ENCODE measurements at regions not wholly inside any gene's neighbourhood (a gene's known extent, or its start where the extent isn't known, plus 50 kb on each side); places are given as distances from the start of the nearest gene placed in this dataset.

GRCh38 chr7:18308938-18309337 is 186.6 kb upstream of the HDAC9 start:
- no peak overlapping the region for H3K27ac ChIP-seq (ENCODE audit: low read depth, low read length)
- no peak overlapping the region for H2AFZ ChIP-seq (ENCODE audit: low read depth, low read length, poor library complexity, severe bottlenecking)
- no peak overlapping the region for H3K4me2 ChIP-seq (ENCODE audit: low read length)
- no peaks in the 10 kb centered on the region for H3K9me3 ChIP-seq (ENCODE audit: control insufficient read depth in 1 of 2, insufficient read depth in 1 of 2, low read depth in 1 of 2, low read length in 2 of 2)
- ChIA-PET POLR2A (no interaction called here), RAD21 (ENCODE audit: low non-redundant PET in 1 of 2, low total read pairs in 2 of 2, uncharacterized antibody in 2 of 2, unreplicated experiment in 2 of 2) (no interaction called here), CTCF (no interaction called here)
- H3K79me2 ChIP-seq (ENCODE audit: insufficient read depth, low read length): no peaks in the 10 kb centered on the region
- no TSS peak for BruUV-seq (replicated peaks)
- ATAC-seq (no peak), DNase-seq (ENCODE audit: low read depth, low spot score) (no peak)
- no peaks in the 10 kb centered on the region for H3K36me3 ChIP-seq (ENCODE audit: control insufficient read depth in 1 of 2, insufficient read depth in 2 of 2, low read length in 2 of 2)
- no peaks in the 10 kb centered on the region for H3K4me1 ChIP-seq (ENCODE audit: control insufficient read depth in 1 of 2, insufficient read depth in 2 of 2, low read length in 2 of 2)
- no peaks in the 10 kb centered on the region for H3K27me3 ChIP-seq (ENCODE audit: insufficient read depth, low read length)
- H3K9me2 ChIP-seq (ENCODE audit: insufficient read depth): no peaks in the 10 kb centered on the region
- H3K9ac ChIP-seq (ENCODE audit: low read length): no peak overlapping the region
- no peaks in the 10 kb centered on the region for H4K20me1 ChIP-seq (ENCODE audit: insufficient read depth)
- TF ChIP-seq YY1 (IDR thresholded peaks at IDR 0.05; ENCODE audit: extremely low read depth, insufficient replicate concordance, low read depth, low read length) (no peak), SP1 (IDR thresholded peaks at IDR 0.05; ENCODE audit: low read depth) (no peak), SIN3A (IDR thresholded peaks at IDR 0.05; ENCODE audit: low read depth) (no peak), SRF (IDR thresholded peaks at IDR 0.05; ENCODE audit: low read depth) (no peak), ZFX (IDR thresholded peaks at IDR 0.05) (no peak), TCF7L2 (IDR thresholded peaks at IDR 0.05; ENCODE audit: borderline replicate concordance, extremely low read depth, insufficient read depth, insufficient read length) (no peak), ATF3 (IDR thresholded peaks at IDR 0.05) (no peak), FOSL1 (IDR thresholded peaks at IDR 0.05; ENCODE audit: low read depth) (no peak), EGR1 (IDR thresholded peaks at IDR 0.05; ENCODE audit: low read depth) (no peak)
- intact Hi-C loops (cut with micrococcal nuclease): no loop called here
- no peak overlapping the region for H3K4me3 ChIP-seq (replicated peaks in 1 of 2; ENCODE audit: low read depth in 1 of 2, low read length in 2 of 2)

- no TSS peak for BruUV-seq (replicated peaks)
- H3K27ac ChIP-seq (ENCODE audit: low read depth, low read length): no peak overlapping the region
- intact Hi-C loops (cut with micrococcal nuclease): no loop called here
- H3K9me3 ChIP-seq (ENCODE audit: control insufficient read depth in 1 of 2, insufficient read depth in 1 of 2, low read depth in 1 of 2, low read length in 2 of 2): no peaks in the 10 kb centered on the region
- H4K20me1 ChIP-seq (ENCODE audit: insufficient read depth): no peaks in the 10 kb centered on the region
- POLR2A ChIA-PET: no interaction called here
- no peak for ATAC-seq
- H3K36me3 ChIP-seq (ENCODE audit: control insufficient read depth in 1 of 2, insufficient read depth in 2 of 2, low read length in 2 of 2): no peaks in the 10 kb centered on the region
- no peak for DNase-seq (ENCODE audit: low read depth, low spot score)
- RAD21 ChIA-PET (ENCODE audit: low non-redundant PET in 1 of 2, low total read pairs in 2 of 2, uncharacterized antibody in 2 of 2, unreplicated experiment in 2 of 2): no interaction called here
- H3K4me1 ChIP-seq (ENCODE audit: control insufficient read depth in 1 of 2, insufficient read depth in 2 of 2, low read length in 2 of 2): no peaks in the 10 kb centered on the region
- no peaks in the 10 kb centered on the region for H3K27me3 ChIP-seq (ENCODE audit: insufficient read depth, low read length)
- TF ChIP-seq SRF (IDR thresholded peaks at IDR 0.05; ENCODE audit: low read depth) (no peak), CTCF (IDR thresholded peaks at IDR 0.05 in 2 of 3, conservative IDR thresholded peaks at IDR 0.05 in 1 of 3; ENCODE audit: borderline replicate concordance in 1 of 3, insufficient read depth in 1 of 3, low read depth in 2 of 3, low read length in 2 of 3) (no peak), JUND (IDR thresholded peaks at IDR 0.05) (no peak), POLR2A (IDR thresholded peaks at IDR 0.05; ENCODE audit: borderline replicate concordance, extremely low read depth, insufficient read depth, insufficient read length) (no peak), ZBTB33 (IDR thresholded peaks at IDR 0.05; ENCODE audit: extremely low read depth, insufficient replicate concordance, low read length) (no peak), SP1 (IDR thresholded peaks at IDR 0.05; ENCODE audit: low read depth) (no peak), EZH2 (IDR thresholded peaks at IDR 0.05) (no peak), ZNF274 (IDR thresholded peaks at IDR 0.05; ENCODE audit: low read depth, low read length) (no peak), ELF1 (IDR thresholded peaks at IDR 0.05; ENCODE audit: borderline replicate concordance, low read depth) (no peak), EZH2phosphoT487 (IDR thresholded peaks at IDR 0.05; ENCODE audit: borderline replicate concordance) (no peak)
- no peak overlapping the region for H3K4me2 ChIP-seq (ENCODE audit: low read length)
- H3K9ac ChIP-seq (ENCODE audit: low read length): no peak overlapping the region
- no peaks in the 10 kb centered on the region for H3K9me2 ChIP-seq (ENCODE audit: insufficient read depth)
- no peak overlapping the region for H2AFZ ChIP-seq (ENCODE audit: low read depth, low read length, poor library complexity, severe bottlenecking)
- H3K4me3 ChIP-seq (replicated peaks in 1 of 2; ENCODE audit: low read depth in 1 of 2, low read length in 2 of 2): no peak overlapping the region
- CTCF ChIA-PET: no interaction called here
- no peaks in the 10 kb centered on the region for H3K79me2 ChIP-seq (ENCODE audit: insufficient read depth, low read length)
Measured at GRCh38 chr7:18312482-18312881, 183.1 kb upstream of the HDAC9 start.
